ENCODE measurements at regions not wholly inside any gene's neighbourhood (a gene's known extent, or its start where the extent isn't known, plus 50 kb on each side); places are given as distances from the start of the nearest gene placed in this dataset.

DNA sequence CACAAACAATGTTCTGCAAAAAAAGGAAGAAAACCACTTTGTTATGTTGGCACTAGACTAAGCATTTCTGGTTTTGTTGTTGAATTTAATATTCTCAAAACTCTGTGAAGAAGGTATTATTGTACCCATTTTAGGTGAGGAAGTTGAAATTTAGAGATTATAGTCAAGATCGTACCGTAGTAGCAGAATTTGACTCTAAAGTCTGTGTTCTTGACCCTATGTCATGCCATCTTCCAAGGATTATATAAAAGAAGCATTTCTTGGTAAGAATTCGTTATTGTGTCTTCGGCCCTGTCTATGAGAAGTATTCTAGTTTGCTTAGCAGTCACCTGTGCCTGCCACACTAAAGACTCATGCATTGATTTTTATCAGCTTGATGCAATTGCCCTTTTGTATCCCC, 104.4 kb upstream of the MAP9 start:
- TF ChIP-seq, protein P1, sequence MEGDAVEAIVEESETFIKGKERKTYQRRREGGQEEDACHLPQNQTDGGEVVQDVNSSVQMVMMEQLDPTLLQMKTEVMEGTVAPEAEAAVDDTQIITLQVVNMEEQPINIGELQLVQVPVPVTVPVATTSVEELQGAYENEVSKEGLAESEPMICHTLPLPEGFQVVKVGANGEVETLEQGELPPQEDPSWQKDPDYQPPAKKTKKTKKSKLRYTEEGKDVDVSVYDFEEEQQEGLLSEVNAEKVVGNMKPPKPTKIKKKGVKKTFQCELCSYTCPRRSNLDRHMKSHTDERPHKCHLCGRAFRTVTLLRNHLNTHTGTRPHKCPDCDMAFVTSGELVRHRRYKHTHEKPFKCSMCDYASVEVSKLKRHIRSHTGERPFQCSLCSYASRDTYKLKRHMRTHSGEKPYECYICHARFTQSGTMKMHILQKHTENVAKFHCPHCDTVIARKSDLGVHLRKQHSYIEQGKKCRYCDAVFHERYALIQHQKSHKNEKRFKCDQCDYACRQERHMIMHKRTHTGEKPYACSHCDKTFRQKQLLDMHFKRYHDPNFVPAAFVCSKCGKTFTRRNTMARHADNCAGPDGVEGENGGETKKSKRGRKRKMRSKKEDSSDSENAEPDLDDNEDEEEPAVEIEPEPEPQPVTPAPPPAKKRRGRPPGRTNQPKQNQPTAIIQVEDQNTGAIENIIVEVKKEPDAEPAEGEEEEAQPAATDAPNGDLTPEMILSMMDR (IDR thresholded peaks at IDR 0.05), result no peak
- no peaks in the 10 kb centered on the region for H3K36me3 ChIP-seq (ENCODE audit: insufficient read depth, low read length)
- no peaks in the 10 kb centered on the region for H3K4me1 ChIP-seq (ENCODE audit: insufficient read depth, low read length)
- POLR2A ChIA-PET, result no interaction called here
- no peaks in the 10 kb centered on the region for H3K4me1 Mint-ChIP-seq (ENCODE audit: low read depth)
- DNase-seq (no peak), ATAC-seq (ENCODE audit: poor library complexity) (no peak)
- no peaks in the 10 kb centered on the region for H3K9me3 ChIP-seq (ENCODE audit: control insufficient read depth in 1 of 2, insufficient read depth in 1 of 2, low read length in 2 of 2)
- no peaks in the 10 kb centered on the region for H3K27me3 Mint-ChIP-seq
- no peak overlapping the region for H3K27ac Mint-ChIP-seq
- H3K27ac ChIP-seq (ENCODE audit: low read depth in 1 of 2, low read length in 2 of 2), result no peak overlapping the region
- H3K9me3 Mint-ChIP-seq, result no peaks in the 10 kb centered on the region
- CTCF ChIA-PET, result no interaction called here
- H3K4me3 Mint-ChIP-seq, result no peak overlapping the region
- intact Hi-C loops (cut with DNase I, micrococcal nuclease), result no loop called here
- no peaks in the 10 kb centered on the region for H3K36me3 Mint-ChIP-seq (ENCODE audit: low read depth)
- H3K27me3 ChIP-seq (ENCODE audit: control insufficient read depth in 1 of 2, insufficient read depth in 2 of 2, low read length in 2 of 2), result no peaks in the 10 kb centered on the region
- no peak overlapping the region for H3K4me3 ChIP-seq (ENCODE audit: low read length)

DNA sequence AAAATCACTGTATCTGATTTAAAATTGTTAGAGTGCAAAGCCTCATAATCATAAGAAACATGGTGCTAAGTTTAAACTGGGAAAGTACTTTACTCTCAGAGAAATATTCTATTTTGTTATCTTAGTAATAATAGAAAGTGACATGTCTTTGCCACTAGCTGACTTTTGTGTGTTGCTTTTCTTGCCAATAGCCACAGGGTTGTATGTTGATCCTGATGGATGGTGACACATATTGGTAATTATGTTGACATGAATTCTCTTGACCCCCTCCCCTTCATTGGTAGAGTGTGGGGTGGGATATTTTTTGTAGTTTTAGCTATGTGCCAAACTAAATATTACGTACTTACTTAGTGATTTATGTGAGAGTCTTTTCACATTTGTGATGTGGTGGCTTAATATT, 103.1 kb upstream of the MAP9 start:
- no peaks in the 10 kb centered on the region for H3K36me3 Mint-ChIP-seq (ENCODE audit: low read depth)
- ChIA-PET CTCF (no interaction called here), POLR2A (no interaction called here)
- no peak overlapping the region for H3K27ac Mint-ChIP-seq
- no peaks in the 10 kb centered on the region for H3K9me3 ChIP-seq (ENCODE audit: control insufficient read depth in 1 of 2, insufficient read depth in 1 of 2, low read length in 2 of 2)
- H3K27me3 ChIP-seq (ENCODE audit: control insufficient read depth in 1 of 2, insufficient read depth in 2 of 2, low read length in 2 of 2), result no peaks in the 10 kb centered on the region
- intact Hi-C loops (cut with DNase I, micrococcal nuclease), result no loop called here
- H3K4me1 ChIP-seq (ENCODE audit: insufficient read depth, low read length), result no peaks in the 10 kb centered on the region
- H3K4me3 ChIP-seq (ENCODE audit: low read length), result no peak overlapping the region
- no peaks in the 10 kb centered on the region for H3K4me1 Mint-ChIP-seq (ENCODE audit: low read depth)
- TF ChIP-seq, protein P1 (IDR thresholded peaks at IDR 0.05), result no peak
- DNase-seq (no peak), ATAC-seq (ENCODE audit: poor library complexity) (no peak)
- no peaks in the 10 kb centered on the region for H3K36me3 ChIP-seq (ENCODE audit: insufficient read depth, low read length)
- H3K27ac ChIP-seq (ENCODE audit: low read depth in 1 of 2, low read length in 2 of 2), result no peak overlapping the region
- no peaks in the 10 kb centered on the region for H3K27me3 Mint-ChIP-seq
- no peaks in the 10 kb centered on the region for H3K9me3 Mint-ChIP-seq
- H3K4me3 Mint-ChIP-seq, result no peak overlapping the region

DNA sequence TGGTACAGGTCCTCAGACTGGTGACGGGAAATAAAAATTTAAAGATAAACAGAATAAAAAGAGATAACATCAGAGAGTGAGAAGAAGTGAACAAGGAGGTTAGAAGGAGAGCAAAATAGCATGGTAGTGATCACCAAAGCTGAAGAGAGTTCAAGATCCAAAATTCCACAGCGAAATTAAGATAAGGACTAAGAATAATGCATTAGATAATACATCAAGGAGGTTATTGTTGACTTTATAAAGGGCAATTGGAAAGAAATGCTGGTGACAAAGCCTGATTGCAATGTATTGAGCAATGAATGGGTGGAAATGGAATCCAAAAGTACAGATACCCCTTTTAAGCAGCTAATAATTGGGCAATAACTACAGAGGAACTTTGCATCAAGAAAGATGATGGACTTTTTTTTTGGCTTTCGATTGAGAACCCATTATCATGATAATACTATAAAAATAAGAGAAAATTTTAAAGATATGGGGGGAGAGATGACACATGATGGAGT, 101.6 kb upstream of the MAP9 start:
- TF ChIP-seq, protein P1 (IDR thresholded peaks at IDR 0.05), result no peak
- H3K36me3 ChIP-seq (ENCODE audit: insufficient read depth, low read length), result no peaks in the 10 kb centered on the region
- H3K4me1 ChIP-seq (ENCODE audit: insufficient read depth, low read length), result no peaks in the 10 kb centered on the region
- H3K4me3 ChIP-seq (ENCODE audit: low read length), result no peak overlapping the region
- Mint-ChIP-seq H3K4me3 (no peak overlapping the region), H3K9me3 (no peaks in the 10 kb centered on the region), H3K27me3 (no peaks in the 10 kb centered on the region), H3K27ac (no peak overlapping the region), H3K36me3 (ENCODE audit: low read depth) (no peaks in the 10 kb centered on the region), H3K4me1 (ENCODE audit: low read depth) (no peaks in the 10 kb centered on the region)
- H3K27ac ChIP-seq (ENCODE audit: low read depth in 1 of 2, low read length in 2 of 2), result no peak overlapping the region
- DNase-seq, result no peak
- ChIA-PET POLR2A (no interaction called here), CTCF (no interaction called here)
- intact Hi-C loops (cut with DNase I, micrococcal nuclease), result no loop called here
- no peak for ATAC-seq (ENCODE audit: poor library complexity)
- no peaks in the 10 kb centered on the region for H3K9me3 ChIP-seq (ENCODE audit: control insufficient read depth in 1 of 2, insufficient read depth in 1 of 2, low read length in 2 of 2)
- no peaks in the 10 kb centered on the region for H3K27me3 ChIP-seq (ENCODE audit: control insufficient read depth in 1 of 2, insufficient read depth in 2 of 2, low read length in 2 of 2)

Measured in CD4-positive, alpha-beta T cell (primary cell).